Progenitor cell of endocrine pancreas (in vitro differentiated cells): ENCODE measurements at regions not wholly inside any gene's neighbourhood (a gene's known extent, or its start where the extent isn't known, plus 50 kb on each side); places are given as distances from the start of the nearest gene placed in this dataset.

Source experiments
- DNase-seq: peaks from one replicate; pipeline ENCODE4 v3.0.0; 2021; ENCODE audit warnings: low spot score; ENCODE audit not compliant: unreplicated experiment
- H3K27ac Mint-ChIP-seq: 2 replicates; pipeline ENCODE4 v1.8.0; 2021; ENCODE audit warnings: mild to moderate bottlenecking, moderate library complexity, mixed read lengths
- H3K27me3 Mint-ChIP-seq: 2 replicates; pipeline ENCODE4 v1.8.0; 2021; ENCODE audit warnings: mixed read lengths
- H3K36me3 Mint-ChIP-seq: 2 replicates; pipeline ENCODE4 v1.8.0; 2022; ENCODE audit warnings: mixed read lengths; ENCODE audit not compliant: insufficient read depth
- H3K4me1 Mint-ChIP-seq: 2 replicates; pipeline ENCODE4 v1.8.0; 2021; ENCODE audit warnings: low read depth, mixed read lengths
- H3K4me3 Mint-ChIP-seq: 2 replicates; pipeline ENCODE4 v1.8.0; 2021; ENCODE audit warnings: low read depth, mild to moderate bottlenecking, moderate library complexity, mixed read lengths
- H3K9me3 Mint-ChIP-seq: 2 replicates; pipeline ENCODE4 v1.8.0; 2021; ENCODE audit warnings: low read depth, mixed read lengths
- CTCF ChIP-seq: fragments of 200-600 bp; sonication (generic); IDR thresholded peaks from one replicate; pipeline ENCODE4 v1.5.0; 2021; ENCODE audit warnings: antibody characterized with exemption, mild to moderate bottlenecking; ENCODE audit not compliant: unreplicated experiment

DNA sequence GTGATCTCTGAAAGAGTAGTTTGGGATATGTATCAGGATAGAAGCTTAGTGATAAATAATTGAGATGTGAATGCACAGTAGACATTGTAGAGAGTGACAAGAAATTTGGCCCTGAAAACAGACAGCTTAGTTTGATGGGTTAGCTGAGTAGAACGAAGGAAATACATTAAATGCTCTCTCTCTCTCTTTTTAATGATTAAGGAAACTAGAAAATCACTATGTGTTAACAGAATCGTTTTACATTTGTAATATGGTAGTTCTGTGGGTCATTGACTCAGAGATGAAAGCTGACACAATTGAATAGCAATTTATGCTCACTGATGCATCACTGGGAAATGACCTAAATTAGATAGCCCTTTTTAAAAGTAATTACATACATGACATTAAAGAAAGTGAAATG, 739.8 kb upstream of the PTPRD start:
- Mint-ChIP-seq H3K4me3 (no peak overlapping the region), H3K9me3 (no peaks in the 10 kb centered on the region), H3K27me3 (no peaks in the 10 kb centered on the region), H3K4me1 (no peaks in the 10 kb centered on the region), H3K27ac (no peak overlapping the region), H3K36me3 (no peaks in the 10 kb centered on the region)
- DNase-seq, result no peak
- TF ChIP-seq CTCF, result no peak

DNA sequence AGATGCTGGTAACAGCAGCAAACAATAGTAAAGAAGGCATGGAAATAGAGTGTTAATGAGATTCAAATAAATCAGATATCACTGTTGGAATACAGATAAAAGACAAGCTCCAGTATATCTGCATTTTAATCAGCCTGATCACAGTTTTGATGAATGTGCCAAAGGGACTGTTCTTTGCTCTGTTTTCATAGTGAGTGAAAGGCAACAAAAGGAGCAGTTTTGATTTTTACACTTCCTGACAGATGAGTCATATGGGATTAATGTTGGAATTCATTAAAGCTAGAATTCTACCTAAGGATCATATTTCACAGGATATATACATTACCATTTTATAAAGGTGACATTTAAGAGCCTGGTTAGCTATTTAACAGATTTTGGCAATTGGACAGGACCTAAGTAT, 743.3 kb upstream of the PTPRD start:
- DNase-seq, result no peak
- no peak for TF ChIP-seq CTCF
- Mint-ChIP-seq H3K4me3 (no peak overlapping the region), H3K36me3 (no peaks in the 10 kb centered on the region), H3K27me3 (no peaks in the 10 kb centered on the region), H3K9me3 (no peaks in the 10 kb centered on the region), H3K4me1 (no peaks in the 10 kb centered on the region), H3K27ac (no peak overlapping the region)

DNA sequence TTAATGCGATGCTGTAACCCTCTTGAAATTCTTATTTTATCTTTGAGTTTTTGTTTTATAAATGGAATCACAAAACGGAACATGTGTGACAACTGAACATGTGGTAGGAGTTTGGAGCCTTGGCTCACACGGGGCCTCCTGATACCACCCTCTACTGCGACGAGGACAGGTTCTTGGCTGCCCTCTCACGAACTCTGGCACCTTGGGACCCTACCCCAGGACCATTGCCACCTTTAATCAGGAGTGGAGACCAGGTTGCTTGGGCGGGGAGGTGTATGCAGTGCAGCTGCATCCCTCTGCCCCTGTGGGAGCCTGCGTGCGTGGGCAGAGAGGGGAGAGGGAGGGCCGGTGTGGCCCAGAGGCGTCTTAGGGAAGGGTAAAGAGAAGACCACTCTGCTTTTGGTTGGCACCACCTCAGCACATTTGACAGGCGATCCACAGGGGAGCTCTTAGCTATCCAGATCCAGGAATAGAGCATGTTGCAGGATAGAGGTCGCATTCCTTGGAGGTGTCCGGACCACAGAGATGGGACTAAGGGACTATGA, 753.9 kb upstream of the PTPRD start:
- Mint-ChIP-seq H3K27ac (no peak overlapping the region), H3K4me1 (no peaks in the 10 kb centered on the region), H3K4me3 (no peak overlapping the region), H3K27me3 (no peaks in the 10 kb centered on the region), H3K36me3 (no peaks in the 10 kb centered on the region), H3K9me3 (no peaks in the 10 kb centered on the region)
- no peak for TF ChIP-seq CTCF
- DNase-seq, result no peak

DNA sequence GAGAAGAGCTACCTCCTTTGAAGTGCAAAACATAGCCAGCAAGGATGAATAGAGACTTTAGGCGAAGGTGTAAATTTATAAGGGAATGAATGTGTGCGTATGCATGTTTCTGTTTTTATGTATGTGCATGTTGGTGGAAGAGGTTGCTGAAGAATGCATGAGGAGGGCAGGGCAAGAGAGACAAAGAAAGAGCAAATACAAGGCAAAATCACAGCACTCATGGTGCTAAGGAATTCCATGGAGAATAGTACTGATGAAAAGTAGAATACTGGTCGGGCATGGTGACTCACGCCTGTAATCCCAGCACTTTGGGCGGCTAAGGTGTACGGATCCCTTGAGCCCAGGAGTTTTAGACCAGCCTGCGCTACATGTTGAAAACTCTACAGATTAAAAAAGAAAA, 762.1 kb upstream of the PTPRD start:
- Mint-ChIP-seq H3K4me3 (no peak overlapping the region), H3K36me3 (no peaks in the 10 kb centered on the region), H3K27ac (no peak overlapping the region), H3K4me1 (no peaks in the 10 kb centered on the region), H3K27me3 (no peaks in the 10 kb centered on the region), H3K9me3 (no peaks in the 10 kb centered on the region)
- DNase-seq, result no peak
- no peak for TF ChIP-seq CTCF

DNA sequence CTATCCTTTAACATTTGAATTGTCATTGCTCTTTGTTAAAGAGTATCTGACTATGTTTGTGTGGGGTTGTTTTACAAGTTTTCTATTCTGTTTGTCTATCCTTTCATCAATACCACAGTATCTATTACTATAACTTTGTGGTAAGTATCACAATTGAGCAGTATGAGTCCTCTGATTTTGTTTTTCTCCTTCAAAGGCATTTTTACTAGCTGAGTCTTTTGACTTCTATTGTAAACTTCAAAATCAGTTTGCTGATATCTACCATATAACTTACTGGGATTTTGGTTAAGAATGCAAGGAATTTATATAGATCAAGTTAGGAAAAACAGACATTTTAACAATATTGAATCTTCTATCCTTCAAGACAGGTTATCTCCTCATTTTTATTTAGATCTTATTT, 789.8 kb upstream of the PTPRD start:
- Mint-ChIP-seq H3K27ac (no peak overlapping the region), H3K4me1 (no peaks in the 10 kb centered on the region), H3K9me3 (peaks cover 20% of the 10 kb centered on the region), H3K36me3 (no peaks in the 10 kb centered on the region), H3K27me3 (no peaks in the 10 kb centered on the region), H3K4me3 (no peak overlapping the region)
- TF ChIP-seq CTCF, result no peak
- no peak for DNase-seq
